GM21360 (cell line): ENCODE measurements at regions not wholly inside any gene's neighbourhood (a gene's known extent, or its start where the extent isn't known, plus 50 kb on each side); places are given as distances from the start of the nearest gene placed in this dataset.
"Not testable (repeated sequence)": the region's sequence is repeated elsewhere in the genome, so short reads cannot be mapped to it uniquely, and the experiment has no call there.

Experiments
- ATAC-seq: cut with Tn5 transposase; IDR thresholded peaks from one replicate; pipeline ENCODE4 v1.9.1; 2021; ENCODE audit warnings: mild to moderate bottlenecking, moderate library complexity; ENCODE audit not compliant: unreplicated experiment

- ATAC-seq: peak; percentile 80
These were observed 115.0 kb upstream of the SHISA3 start for GRCh38 chr4:42282081-42282901.

GRCh38 chr4:42284030-42284429 is 113.3 kb upstream of the SHISA3 start:
- ATAC-seq: no peak

DNA sequence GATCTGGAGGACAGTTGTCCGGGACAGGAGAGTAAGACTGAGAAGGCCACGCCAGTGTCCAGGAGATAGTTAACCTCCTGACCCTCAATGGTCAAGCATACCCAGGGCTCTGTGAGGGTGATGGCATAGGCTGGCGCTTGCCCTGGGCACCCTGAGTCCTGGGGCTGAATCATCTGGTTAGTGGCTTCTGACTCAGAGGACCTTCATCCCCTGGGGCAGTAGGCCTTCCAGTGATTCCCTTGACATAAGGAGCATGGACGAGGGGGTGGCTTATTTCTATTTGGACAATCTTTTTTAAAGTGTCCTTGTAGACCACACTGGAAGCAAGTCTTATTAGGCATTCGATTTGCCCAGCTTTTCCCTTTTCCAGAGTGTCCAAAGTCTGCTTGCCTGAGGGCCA is 108.4 kb upstream of the SHISA3 start:
- not testable (repeated sequence) for ATAC-seq

GRCh38 chr4:42292192-42292591 is 105.1 kb upstream of the SHISA3 start:
- not testable (repeated sequence) for ATAC-seq

DNA sequence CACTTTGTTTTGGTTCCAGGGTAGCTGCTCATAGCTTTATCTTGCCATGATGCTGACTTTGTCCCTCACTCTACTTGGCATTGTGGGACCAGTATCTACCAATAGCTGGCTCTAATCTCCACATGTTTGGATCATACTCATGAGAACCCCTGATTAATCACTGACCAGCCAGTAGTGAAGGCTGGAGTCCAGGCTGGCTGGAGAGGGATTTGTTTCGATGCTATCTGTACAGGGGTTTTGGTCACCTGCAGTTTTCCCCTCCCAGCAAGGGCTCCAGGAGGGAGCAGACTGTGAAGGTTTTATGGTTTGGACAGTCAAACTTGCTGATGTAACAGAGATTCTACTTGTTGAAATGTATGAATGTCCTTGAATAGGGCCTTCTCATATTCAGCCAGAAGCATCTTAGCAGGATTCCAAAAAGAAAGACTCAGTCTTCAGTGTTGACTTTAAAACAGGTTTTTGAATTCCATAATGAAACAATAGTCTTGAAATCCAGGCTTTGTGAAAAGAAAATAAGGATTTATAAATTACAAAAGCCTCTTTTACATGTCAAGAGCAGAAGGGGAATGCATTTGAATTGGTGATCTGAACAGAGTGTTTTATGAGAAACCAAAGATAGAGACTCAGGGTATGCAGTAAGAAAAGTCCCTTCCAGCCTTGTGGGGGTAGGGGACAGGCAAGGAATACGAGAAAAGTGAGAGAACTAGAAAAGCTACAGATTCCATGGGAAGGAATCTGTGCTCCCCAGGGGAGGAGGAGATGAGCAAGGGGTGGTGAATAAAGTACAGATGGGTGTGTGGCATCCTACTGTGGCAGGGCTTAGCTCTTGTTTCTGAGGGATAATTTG is 103.1 kb upstream of the SHISA3 start:
- ATAC-seq: no peak

GRCh38 chr4:42296196-42296595 is 101.1 kb upstream of the SHISA3 start:
- no peak for ATAC-seq

- no peak for ATAC-seq
These were observed 94.9 kb upstream of the SHISA3 start for GRCh38 chr4:42302348-42302747.

DNA sequence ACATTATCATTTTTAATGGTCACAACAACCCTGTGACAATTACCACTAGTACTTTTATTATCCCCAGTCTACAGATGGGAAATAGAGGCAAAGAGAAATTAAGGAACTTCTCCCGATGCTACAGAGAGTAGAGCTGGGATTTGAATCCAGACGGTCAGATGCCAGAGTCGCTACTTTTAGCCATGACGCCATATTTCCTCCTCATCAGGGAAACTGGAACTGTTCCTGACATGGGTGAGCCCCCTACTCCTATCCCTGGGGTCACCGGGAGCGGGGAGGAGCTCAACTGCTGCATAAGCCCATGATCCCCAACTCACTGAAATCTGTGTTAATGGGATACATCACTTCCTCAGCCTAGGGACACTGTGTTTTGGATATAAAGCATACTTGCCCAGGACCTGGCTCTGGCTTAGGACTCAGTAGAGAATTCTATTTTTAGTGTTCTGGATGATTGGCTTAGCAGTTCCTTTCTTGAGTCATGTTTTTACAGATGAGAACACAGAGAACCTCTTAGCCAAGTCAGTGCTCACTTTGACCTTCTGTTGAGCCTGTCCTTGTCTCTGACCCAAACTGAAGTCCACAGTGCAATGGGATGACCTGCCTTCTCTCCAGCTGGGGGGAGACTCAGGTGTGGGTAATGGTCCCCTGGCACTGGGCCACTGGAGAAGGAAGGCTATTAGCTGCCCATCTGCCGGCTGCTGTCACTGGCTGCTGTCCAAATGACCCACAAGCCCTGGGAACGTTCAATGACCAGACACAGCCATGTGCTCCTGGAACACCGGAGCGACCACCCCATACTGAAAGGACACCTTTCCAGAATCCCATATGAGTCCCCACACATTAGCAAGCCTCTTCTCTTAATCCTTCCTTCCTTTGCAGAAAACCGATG is 90.8 kb upstream of the SHISA3 start:
- ATAC-seq: no peak

- ATAC-seq: no peak
These were observed 89.0 kb upstream of the SHISA3 start for GRCh38 chr4:42308247-42308646.

DNA sequence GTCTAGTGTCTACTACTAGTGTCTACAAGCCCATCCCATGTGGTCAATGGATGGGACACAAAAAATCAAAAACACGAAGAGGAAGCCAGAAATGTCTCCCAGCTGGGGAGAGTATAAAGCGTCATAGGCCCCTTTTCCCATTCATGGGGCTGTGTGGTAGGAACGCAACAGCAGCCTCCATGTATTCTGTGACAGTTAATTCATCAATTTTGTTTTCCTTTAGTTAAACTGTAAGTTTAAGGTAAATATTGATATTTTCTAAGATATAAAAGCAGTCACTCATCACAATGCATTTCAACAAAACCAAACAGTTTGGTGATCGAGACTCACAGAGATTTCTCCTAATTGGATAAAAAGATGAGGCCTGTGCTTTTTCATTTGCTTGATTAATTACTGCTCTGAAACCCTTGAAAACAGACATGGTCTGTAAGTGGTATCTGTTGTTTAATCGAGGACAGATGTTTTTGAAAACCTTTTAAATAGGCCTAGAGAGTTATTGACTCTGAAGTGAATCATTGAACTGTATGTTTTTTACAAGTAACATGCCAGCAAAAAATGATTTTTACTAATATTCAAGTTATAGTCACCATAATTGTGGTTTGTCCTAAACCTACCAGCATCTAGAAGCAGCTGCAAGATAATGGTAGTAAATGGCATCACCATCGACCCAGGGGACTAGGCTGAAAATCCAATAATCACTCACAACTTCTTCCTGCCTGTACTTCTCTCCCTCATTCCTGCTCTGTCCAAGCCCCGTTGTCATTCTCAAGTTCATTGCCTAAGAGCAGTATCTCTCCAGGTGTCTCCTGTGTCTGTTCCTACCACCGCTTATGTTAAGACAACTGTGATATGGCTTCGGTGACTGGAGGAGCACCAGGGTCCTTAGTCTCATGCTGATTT is 87.7 kb upstream of the SHISA3 start:
- no peak for ATAC-seq

DNA sequence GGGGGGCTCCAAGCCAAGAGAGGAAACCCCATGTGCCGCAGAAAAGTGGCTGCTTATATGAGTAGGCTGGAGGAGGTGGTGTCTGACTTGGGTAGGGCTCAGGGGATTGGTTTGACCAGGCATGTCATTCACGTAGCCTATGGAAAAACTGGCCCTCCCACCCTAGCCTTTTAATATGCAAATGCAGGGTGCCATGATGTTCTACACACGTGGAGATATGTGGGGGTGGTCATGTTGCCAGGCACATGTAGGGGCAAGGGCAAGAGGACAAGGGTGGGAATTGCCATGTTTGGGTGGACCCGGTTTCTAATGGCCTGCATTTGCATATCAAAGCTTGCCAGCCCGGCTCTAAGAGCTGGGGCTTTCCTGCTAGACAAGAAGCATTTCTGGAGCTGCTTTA is 86.9 kb upstream of the SHISA3 start:
- no peak for ATAC-seq

DNA sequence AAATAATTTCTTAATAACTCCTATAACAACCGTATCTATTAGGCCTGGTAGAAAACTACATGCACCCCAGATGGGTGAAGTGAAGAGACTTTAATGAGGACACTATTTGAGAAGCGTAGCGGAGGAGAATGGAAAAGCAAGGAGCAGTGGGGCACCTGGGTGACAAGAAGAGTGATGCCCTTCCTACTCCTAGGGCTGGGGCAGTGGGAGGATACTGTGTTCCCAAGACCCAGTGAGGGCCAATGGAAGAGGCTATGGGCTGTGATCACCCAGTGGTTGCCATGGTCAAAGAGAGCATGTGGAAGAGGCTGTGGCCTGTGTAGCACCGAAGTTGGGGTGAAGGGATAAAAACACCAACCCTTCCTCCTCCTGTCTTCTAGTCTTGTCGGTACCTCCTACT is 86.5 kb upstream of the SHISA3 start:
- ATAC-seq: no peak

DNA sequence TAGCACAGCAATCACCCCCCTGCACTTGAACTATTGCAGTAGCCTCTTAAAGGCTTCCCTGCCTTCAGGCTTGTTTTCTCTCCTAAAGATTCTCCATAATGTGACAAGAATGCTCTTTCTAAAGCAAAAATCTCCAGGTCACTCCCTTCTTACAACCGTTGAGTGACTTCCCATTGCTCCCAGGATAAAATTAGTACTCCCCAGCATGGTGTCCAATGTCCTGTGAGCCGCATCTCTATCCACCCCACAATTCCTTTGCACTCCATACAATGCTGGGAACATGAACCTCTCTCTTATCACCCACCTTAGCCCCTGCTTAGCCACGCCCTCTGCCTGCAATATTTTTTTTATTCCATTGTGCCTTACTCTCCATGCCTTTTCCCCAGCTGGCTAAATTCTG is 85.7 kb upstream of the SHISA3 start:
- no peak for ATAC-seq

DNA sequence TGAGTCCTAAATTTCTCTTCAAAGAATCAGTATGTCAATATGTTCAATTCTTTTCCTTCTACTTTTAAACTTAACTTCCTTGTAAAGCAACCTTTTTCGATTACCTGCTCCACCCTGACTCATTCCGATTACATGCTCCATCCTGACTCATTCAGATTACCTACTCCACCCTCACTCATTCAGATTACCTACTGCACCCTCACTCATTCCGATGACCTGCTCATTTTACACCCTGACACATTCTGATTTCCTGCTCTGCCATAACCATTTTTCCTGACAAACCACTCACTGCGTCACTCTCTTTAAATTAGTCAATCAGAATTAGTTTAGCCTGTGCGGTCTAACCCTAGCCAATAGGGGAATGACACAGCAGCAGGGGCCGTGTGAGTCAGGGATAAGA is 83.9 kb upstream of the SHISA3 start:
- ATAC-seq: not testable (repeated sequence)

- no peak for ATAC-seq
These were observed 83.4 kb upstream of the SHISA3 start for GRCh38 chr4:42313872-42314271.

DNA sequence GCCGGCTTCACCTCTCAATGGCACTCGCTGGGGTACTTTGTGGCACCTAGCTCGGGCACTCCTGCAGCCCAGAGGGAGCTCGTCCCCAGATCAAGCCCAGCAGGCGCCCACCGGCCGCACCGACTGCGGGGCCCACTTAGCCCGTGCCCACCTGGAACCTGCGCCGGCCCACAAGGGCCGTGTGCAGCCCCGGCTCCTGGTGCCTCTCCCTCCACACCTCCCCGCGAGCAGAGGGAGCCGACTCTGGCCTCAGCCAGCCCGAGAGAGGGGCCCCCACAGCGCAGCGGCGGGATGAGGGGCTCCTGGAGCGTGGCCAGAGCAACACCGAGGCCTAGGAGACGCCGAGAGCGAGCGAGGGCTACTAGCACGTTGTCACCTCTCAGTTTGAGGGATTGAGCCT is 82.1 kb upstream of the SHISA3 start:
- no peak for ATAC-seq

DNA sequence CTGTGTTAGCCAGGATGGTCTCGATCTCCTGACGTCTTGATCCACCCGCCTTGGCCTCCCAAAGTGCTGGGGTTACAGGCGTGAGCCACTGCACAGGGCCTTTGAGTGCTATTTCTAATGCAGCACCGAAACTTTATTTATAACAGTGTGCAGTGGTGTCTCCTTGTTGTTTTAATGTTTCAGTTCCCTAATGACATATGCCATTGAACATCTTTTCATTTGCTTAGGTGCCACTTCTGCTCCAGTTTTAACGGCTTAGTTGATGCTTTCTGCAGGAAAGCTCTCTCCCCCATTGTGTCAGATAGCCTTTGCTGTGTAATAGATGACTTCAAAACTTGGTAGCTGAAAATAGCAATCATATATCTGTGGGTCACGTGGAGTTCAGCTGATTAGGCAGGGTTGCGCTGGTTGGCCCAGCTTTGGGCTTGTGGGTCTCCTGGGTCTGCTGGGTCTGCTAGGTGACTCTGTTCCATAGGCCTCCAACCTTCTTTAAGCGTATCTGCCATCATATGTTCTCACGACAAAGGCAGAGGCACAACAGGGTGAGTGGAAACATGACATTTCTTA is 76.4 kb upstream of the SHISA3 start:
- ATAC-seq: no peak

GRCh38 chr4:42326040-42326439 is 71.2 kb upstream of the SHISA3 start:
- ATAC-seq: no peak

DNA sequence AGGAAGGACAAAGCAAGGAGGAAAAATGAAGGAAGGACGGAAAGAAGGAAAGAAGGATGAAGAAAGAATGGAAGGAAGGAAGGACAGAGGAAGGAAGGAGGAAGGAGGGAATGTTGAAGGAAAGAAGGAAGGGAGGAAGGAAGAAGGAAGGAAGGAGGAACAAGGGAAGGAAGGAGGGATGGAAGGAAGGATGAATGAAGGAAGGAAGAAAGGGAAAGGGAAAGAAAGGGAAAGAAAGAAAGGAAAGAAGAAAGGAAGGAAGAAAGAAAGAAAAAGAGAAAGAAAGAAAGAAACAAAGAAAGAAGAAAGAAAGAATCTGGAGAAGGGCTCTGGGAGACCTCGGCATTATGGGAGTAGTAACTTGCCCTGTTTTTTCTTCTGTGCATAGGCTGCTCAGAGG is 70.8 kb upstream of the SHISA3 start:
- ATAC-seq: no peak

- no peak for ATAC-seq
These were observed 70.0 kb upstream of the SHISA3 start for GRCh38 chr4:42327323-42327722.
